Right ventricle myocardium superior (tissue), 1 donor: ENCODE measurements at regions not wholly inside any gene's neighbourhood (a gene's known extent, or its start where the extent isn't known, plus 50 kb on each side); places are given as distances from the start of the nearest gene placed in this dataset.

ENCODE experiments used
- ATAC-seq: fragments of 200-7000 bp; cut with Tn5 transposase; one replicate; pipeline ENCODE4 v1.9.1; 2020; ENCODE audit warnings: mild to moderate bottlenecking; ENCODE audit not compliant: poor library complexity
- DNase-seq: peaks from one replicate; pipeline ENCODE4 v3.0.0-alpha.2; 2020
- intact Hi-C: fragments of 100-400 bp; cut with DNase I; formaldehyde crosslinking; loops from one replicate; pipeline ENCODE4 v1.11.2; 2022
- donor health status: DM: no; HTN: yes; CAD: no; lungs with severe emphysema.

GRCh38 chr11:79860336-79860735 lies 419.5 kb upstream of the TENM4 start:
- intact Hi-C loops: no loop called here
- DNase-seq (no peak), ATAC-seq (no peak)

DNA sequence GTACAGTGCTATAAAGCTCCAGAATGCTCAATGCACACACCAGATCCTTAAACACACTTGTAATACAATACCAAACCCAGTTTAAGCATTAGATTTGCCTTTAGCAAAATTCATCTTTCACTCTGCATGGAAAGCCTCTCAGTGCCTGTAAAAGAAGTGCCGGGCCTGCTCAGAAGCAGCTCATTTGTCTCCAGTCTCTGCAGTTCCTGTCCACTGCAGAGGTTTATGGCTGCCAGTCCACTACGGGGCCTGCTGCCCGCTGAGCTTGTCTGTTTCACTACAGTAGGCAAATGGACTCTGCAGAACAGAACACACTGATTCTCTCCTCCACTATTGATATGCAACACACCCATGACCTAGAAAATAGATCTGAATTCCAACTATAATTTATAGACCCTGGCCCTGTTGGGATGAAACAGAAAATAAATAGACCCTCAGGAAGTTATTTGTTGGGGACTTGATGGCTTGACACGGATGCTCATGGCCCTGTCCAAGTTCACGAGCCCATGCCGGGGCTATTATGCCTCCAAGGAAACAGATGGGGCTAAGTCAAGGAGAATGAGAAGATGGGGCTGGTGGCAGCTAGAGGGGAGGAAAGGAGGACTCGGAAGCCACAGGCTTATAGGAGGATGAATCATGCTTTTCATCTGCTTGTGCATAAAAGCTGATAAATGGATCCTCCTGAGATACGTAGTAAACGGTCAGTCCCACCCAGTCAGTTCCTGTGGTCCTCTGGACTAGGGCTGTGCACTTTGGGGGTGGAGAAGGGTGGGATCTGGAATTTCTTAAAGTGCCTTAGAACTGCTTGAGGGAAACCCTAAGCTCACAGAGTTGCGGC lies 416.8 kb upstream of the TENM4 start:
- ATAC-seq (no peak), DNase-seq (no peak)
- intact Hi-C loops: no loop called here

GRCh38 chr11:79852176-79852575 lies 411.3 kb upstream of the TENM4 start:
- ATAC-seq: no peak
- intact Hi-C loops: no loop called here
- no peak for DNase-seq

- no peak for DNase-seq
- ATAC-seq: peak; percentile 80
- intact Hi-C loops: no loop called here
Observed at GRCh38 chr11:79845002-79845709, 404.3 kb upstream of the TENM4 start.

DNA sequence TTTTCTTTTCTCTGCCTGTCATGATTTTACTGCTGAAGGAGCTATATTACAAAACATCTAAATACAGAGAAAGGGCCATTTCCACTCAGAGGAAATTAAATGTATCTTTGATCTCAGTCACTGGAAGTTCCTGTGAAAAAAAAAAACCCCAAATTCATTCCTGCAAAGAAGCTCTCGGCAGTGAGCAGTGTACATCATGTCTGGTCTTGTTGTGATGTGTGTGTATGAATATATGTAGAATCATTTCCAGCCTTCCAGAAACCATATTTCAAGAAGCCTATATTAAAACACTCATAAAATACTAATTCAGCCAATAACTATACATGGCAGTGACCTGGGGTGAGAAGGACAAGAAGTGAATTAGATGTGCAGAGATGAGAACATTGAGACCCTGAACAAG lies 393.2 kb upstream of the TENM4 start:
- no peak for DNase-seq
- no peak for ATAC-seq
- intact Hi-C loops: no loop called here

- ATAC-seq: no peak
- intact Hi-C loops: no loop called here
- DNase-seq: no peak
Observed at GRCh38 chr11:79830446-79830845, 389.6 kb upstream of the TENM4 start.

- no peak for ATAC-seq
- no peak for DNase-seq
- intact Hi-C loops: no loop called here
Observed at GRCh38 chr11:79829891-79830290, 389.1 kb upstream of the TENM4 start.

- DNase-seq (no peak), ATAC-seq (no peak)
- intact Hi-C loops: no loop called here
Observed at GRCh38 chr11:79822766-79823165, 381.9 kb upstream of the TENM4 start.

- DNase-seq (no peak), ATAC-seq (no peak)
- intact Hi-C loops: no loop called here
Observed at GRCh38 chr11:79813551-79813950, 372.7 kb upstream of the TENM4 start.

DNA sequence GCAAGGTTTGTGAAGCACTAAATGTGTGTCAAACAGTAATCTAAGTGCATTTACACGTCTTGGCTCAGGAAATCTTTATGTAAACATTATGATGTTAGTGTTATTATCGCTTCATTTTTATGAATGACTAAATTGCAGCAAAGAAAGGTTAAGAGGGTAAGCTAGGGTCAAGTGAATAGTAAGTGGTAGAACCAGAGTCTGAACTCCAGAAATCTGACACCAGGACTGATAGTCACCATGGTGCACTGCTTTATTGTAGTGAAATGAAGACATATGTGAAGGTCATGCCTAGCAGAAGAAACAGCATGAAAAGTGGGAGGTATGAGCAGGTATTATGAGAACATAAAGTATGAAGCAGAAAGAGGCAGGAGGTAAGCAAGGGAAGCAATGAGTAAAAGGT lies 368.7 kb upstream of the TENM4 start:
- intact Hi-C loops: no loop called here
- DNase-seq (no peak), ATAC-seq (peak; percentile 39)

- intact Hi-C loops: no loop called here
- DNase-seq (no peak), ATAC-seq (no peak)
Observed at GRCh38 chr11:79807506-79807905, 366.7 kb upstream of the TENM4 start.

GRCh38 chr11:79796704-79797103 lies 355.9 kb upstream of the TENM4 start:
- no peak for ATAC-seq
- DNase-seq: no peak
- intact Hi-C loops: no loop called here

DNA sequence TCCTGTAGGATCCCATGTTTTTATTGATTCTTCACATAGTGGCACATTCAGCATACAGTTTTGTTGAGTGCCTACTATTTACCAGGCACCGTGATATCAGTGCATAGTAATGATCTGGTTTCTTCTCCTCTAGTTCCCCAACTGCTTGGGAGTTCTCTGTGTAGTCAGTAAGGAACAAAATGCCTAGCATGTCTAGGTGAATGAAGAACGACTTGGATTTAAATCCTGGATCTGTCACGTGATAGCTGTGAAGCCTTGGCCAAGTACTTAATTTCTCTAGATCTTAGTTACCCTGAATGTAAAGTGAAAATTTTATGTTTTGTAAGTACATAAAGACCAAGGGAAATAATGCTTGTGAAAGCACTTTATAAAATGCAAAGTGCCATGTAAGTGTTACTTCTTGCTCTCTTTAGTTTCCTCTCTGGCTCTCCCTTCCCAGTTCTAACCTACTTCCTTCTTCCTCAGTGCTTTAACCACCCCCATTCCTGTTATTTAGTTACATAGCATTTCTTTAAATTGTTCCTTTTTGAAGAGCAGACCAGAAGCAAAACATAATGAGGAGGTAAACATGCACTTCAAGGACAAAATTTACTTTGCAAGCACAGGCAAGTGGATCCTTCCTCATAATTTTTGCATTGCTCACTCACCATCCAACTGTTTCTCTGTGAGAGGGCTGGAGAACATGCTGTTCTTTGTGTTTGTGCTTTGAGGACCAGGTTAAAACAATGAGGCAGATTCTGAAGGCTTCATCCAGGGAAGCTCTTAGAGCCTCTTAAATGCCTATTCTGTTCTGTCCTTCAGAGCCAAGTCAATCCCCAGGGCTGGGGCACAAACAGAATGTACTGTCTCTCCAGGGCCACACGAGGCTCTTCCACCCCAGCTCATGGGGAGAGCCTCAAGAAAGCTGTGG lies 353.9 kb upstream of the TENM4 start:
- intact Hi-C loops: no loop called here
- ATAC-seq (no peak), DNase-seq (no peak)

DNA sequence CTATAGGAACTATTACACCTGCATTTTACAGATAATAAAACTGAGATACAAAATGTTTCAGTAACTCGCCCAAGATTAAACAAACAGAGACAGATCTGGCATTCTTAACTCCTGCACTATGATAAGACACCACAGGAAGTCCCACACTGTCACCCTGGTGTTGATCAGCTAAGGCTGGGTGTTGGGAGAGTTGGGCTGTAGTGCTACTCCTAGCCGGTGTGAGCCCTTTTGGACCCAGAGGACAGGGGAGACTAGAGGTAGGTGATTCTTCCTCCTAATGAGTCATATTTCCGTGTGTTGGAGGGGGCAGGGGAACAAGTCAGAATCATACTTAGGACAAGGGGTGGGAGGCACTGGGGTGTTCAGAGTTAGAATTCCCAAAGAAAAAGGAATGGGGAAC lies 353.2 kb upstream of the TENM4 start:
- intact Hi-C loops: no loop called here
- no peak for ATAC-seq
- DNase-seq: no peak

DNA sequence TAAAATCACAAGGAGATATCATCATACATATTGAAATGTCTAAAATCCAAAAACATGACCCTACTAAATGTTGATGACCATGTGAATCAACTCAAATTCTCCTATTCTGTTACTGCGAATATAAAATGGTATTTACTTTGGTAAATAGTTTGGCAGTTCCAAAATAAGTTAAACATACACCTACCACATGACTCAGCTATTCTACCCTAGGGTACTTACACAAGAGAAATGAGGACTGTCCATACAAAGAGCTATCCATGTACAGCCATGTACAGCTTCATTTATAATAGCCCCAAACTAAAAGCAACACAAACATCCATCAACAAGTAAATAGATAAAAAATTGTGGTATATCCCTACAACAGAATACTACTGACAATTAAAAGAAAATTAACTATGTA lies 346.1 kb upstream of the TENM4 start:
- DNase-seq (no peak), ATAC-seq (no peak)
- intact Hi-C loops: no loop called here

DNA sequence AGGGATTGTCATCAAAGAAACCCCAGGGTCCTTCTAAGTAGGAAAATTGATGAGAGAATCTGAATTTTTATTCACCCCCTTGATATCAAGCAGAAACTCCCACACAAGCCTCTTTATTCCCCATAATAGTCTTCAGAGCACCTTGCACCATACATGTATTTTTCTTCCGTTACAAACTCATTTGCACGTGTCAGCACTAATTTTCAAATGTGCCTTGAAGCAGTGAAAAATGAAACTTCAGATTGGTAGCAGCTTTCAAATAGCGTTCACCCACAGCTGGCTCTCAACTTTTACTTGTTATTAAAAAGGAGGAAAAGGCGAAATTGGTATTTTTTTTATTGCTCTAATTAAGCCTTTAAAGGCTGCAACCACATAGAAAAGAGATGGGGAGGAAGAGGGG lies 343.0 kb upstream of the TENM4 start:
- intact Hi-C loops: no loop called here
- no peak for ATAC-seq
- no peak for DNase-seq

DNA sequence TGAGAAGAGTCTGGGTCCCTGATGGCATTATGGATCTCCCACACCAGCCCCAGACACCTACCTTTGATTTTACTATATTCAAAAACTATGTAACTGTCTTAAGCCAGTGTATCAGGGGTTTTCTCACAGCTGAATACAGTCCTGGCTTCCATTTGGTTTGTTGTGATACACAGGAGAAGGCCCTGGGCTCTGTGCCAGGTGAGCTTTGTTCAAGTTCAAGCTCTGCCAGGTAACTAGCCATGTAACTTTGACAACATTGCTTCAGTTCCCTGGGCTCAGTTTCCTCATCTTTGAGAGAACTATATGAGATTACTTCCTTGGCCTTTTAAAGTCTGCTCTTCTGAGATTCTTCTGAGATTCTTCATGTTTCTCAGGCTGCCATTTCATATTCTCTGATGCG lies 327.5 kb upstream of the TENM4 start:
- intact Hi-C loops: loop anchor here (10.0 kb wide), 1 partner anchor 386 kb away; no protein-coding TSS in a partner anchor
- peak; percentile 45 for DNase-seq
- no peak for ATAC-seq

GRCh38 chr11:79762279-79762921 lies 321.6 kb upstream of the TENM4 start:
- DNase-seq (no peak), ATAC-seq (peak; percentile 56)
- intact Hi-C loops: loop anchor here (10.0 kb wide), 1 partner anchor 392 kb away; no protein-coding TSS in a partner anchor

DNA sequence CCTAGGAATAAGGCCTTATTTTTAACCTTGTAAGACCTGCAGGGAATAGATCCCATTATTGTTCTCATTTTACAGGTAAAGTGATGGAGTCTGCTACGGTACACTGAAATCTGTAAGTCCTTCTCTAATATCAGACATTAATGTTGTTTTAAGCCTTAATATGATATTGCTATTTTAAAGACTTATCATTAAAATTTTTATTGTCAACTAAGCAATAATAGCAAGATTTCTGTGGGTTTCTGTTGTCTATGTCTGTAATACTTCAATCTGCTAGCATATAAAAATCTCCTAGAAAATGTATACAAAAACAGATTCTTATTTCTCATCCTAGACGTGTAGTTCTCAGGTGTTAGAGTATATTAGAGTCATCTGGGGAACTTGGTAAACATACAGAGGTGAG lies 317.5 kb upstream of the TENM4 start:
- intact Hi-C loops: no loop called here
- no peak for ATAC-seq

More for the DNA sequence above, 317.5 kb upstream of the TENM4 start:
- DNase-seq: no peak
